SU-DHL-6 (cell line): ENCODE measurements at regions not wholly inside any gene's neighbourhood (a gene's known extent, or its start where the extent isn't known, plus 50 kb on each side); places are given as distances from the start of the nearest gene placed in this dataset.

Experiments
- EZH2phosphoT487 ChIP-seq: fragments of 200-600 bp; sonication (generic), shearing (Covaris generic); conservative IDR thresholded peaks from 2 replicates; pipeline ENCODE4 v1.6.1; 2018; ENCODE audit warnings: mild to moderate bottlenecking, antibody characterized with exemption, low read length, moderate library complexity, mixed read lengths
- TF ChIP-seq, protein P1 (sequence below): fragments of 200-600 bp; sonication (generic); IDR thresholded peaks from one replicate; pipeline ENCODE4 v1.5.1; 2017; ENCODE audit warnings: antibody characterized with exemption, mild to moderate bottlenecking, low read length, moderate library complexity; ENCODE audit not compliant: insufficient read depth, poor library complexity, severe bottlenecking

DNA sequence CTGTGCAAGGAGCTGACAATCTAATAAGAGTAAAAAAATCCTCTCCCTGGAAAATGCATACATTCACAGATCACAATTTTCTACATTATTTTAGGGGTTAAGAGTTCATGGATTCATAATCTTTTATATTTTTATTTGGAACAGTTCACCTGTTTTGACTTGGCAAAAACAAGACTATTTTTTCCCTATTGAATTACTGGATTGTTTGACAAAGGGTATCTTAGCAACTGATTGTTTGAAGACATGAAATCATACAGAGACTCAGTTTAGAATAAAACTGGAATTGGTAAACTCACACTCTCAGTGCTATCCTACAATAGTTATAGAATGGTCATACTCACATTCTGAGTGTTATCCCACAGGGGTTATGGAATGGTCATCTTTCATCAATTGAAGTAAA is 358.2 kb upstream of the PTGER4 start:
- TF ChIP-seq, protein P1, sequence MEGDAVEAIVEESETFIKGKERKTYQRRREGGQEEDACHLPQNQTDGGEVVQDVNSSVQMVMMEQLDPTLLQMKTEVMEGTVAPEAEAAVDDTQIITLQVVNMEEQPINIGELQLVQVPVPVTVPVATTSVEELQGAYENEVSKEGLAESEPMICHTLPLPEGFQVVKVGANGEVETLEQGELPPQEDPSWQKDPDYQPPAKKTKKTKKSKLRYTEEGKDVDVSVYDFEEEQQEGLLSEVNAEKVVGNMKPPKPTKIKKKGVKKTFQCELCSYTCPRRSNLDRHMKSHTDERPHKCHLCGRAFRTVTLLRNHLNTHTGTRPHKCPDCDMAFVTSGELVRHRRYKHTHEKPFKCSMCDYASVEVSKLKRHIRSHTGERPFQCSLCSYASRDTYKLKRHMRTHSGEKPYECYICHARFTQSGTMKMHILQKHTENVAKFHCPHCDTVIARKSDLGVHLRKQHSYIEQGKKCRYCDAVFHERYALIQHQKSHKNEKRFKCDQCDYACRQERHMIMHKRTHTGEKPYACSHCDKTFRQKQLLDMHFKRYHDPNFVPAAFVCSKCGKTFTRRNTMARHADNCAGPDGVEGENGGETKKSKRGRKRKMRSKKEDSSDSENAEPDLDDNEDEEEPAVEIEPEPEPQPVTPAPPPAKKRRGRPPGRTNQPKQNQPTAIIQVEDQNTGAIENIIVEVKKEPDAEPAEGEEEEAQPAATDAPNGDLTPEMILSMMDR, result no peak
- TF ChIP-seq EZH2phosphoT487, result no peak
